ENCODE measurements at regions not wholly inside any gene's neighbourhood (a gene's known extent, or its start where the extent isn't known, plus 50 kb on each side); places are given as distances from the start of the nearest gene placed in this dataset.

GRCh38 chr11:92902417-92902816, 67.0 kb upstream of the MTNR1B start:
- H3K4me3 Mint-ChIP-seq: no peak overlapping the region
- H3K27me3 Mint-ChIP-seq (ENCODE audit: insufficient read depth, low read depth, poor library complexity): no peaks in the 10 kb centered on the region
- no peak overlapping the region for H2AFZ ChIP-seq

More at GRCh38 chr11:92902417-92902816, 67.0 kb upstream of the MTNR1B start:
- Mint-ChIP-seq H3K9me3 (peaks cover 4% of the 10 kb centered on the region; the same call in 2 of the 3 replicates), H3K27ac (no peak overlapping the region), H3K36me3 (ENCODE audit: low read depth) (no peaks in the 10 kb centered on the region), H3K4me1 (peaks cover 9% of the 10 kb centered on the region; the same call in 2 of the 3 replicates)
- no peak for DNase-seq (ENCODE audit: low spot score)
- Histone ChIP-seq H3K4me2 (no peak overlapping the region), H4K20me1 (replicated peaks; ENCODE audit: insufficient read depth) (no peaks in the 10 kb centered on the region), H3K4me1 (ENCODE audit: insufficient read depth) (no peaks in the 10 kb centered on the region), H3K79me2 (replicated peaks; ENCODE audit: insufficient read depth) (no peaks in the 10 kb centered on the region), H3K27ac (ENCODE audit: low read depth) (no peak overlapping the region), H3K4me3 (no peak overlapping the region), H3F3A (replicated peaks; ENCODE audit: low read depth) (no peaks in the 10 kb centered on the region), H3K9me2 (ENCODE audit: insufficient read depth) (no peaks in the 10 kb centered on the region; the same call in 1 of the 2 replicates), H3K36me3 (ENCODE audit: insufficient read depth) (no peaks in the 10 kb centered on the region), H3K27me3 (ENCODE audit: insufficient read depth) (no peaks in the 10 kb centered on the region)
- no peak for ATAC-seq
- TF ChIP-seq ZNF114 (CRISPR knock-in tag; IDR thresholded peaks at IDR 0.05): no peak
- no peak for TF ChIP-seq ZNF331 (CRISPR knock-in tag; IDR thresholded peaks at IDR 0.05; ENCODE audit: low read depth)
- no peak for TF ChIP-seq REST (IDR thresholded peaks at IDR 0.05; ENCODE audit: unreplicated experiment)
- TF ChIP-seq NANOG (IDR thresholded peaks at IDR 0.05; ENCODE audit: borderline replicate concordance): no peak
- no peak for TF ChIP-seq CREB1 (CRISPR knock-in tag; IDR thresholded peaks at IDR 0.05; ENCODE audit: low read depth)
- no peak for TF ChIP-seq CTCF (conservative IDR thresholded peaks at IDR 0.05; ENCODE audit: low read depth in 2 of 2)
- no peak for TF ChIP-seq ETS1 (IDR thresholded peaks at IDR 0.05)

All from GM23338 (cell line).